Activated CD4-positive, alpha-beta T cell treated with anti-CD3 and anti-CD28 coated beads for 36 hours (primary cell): ENCODE measurements at regions not wholly inside any gene's neighbourhood (a gene's known extent, or its start where the extent isn't known, plus 50 kb on each side); places are given as distances from the start of the nearest gene placed in this dataset.

Experiments used
- ATAC-seq: fragments of 200-7000 bp; cut with Tn5 transposase; one replicate; pipeline ENCODE4 v1.10.0; 2021; ENCODE audit warnings: mild to moderate bottlenecking, moderate library complexity
- CTCF ChIA-PET: fragments of 350-600 bp; sonication (Branson Sonifier 250); formaldehyde crosslinking; loops from one replicate; lab custom pipeline; 2021; ENCODE audit warnings: antibody characterized with exemption; lab: Charles Lee
- POLR2A ChIA-PET: fragments of 350-600 bp; sonication (Branson Sonifier 250); formaldehyde crosslinking; loops from one replicate; lab custom pipeline; 2021; ENCODE audit warnings: antibody characterized with exemption, inconsistent platforms; lab: Charles Lee
- DNase-seq: peaks from one replicate; pipeline ENCODE4 v3.0.0-alpha.2; 2020
- H3K27ac Mint-ChIP-seq: one replicate; pipeline ENCODE4 v1.8.0; 2021; ENCODE audit warnings: mixed read lengths
- H3K27me3 Mint-ChIP-seq: one replicate; pipeline ENCODE4 v1.8.0; 2021; ENCODE audit warnings: mixed read lengths
- H3K36me3 Mint-ChIP-seq: one replicate; pipeline ENCODE4 v1.8.0; 2021; ENCODE audit warnings: low read depth, mixed read lengths
- H3K4me1 Mint-ChIP-seq: one replicate; pipeline ENCODE4 v1.8.0; 2021; ENCODE audit warnings: mixed read lengths
- H3K4me3 Mint-ChIP-seq: one replicate; pipeline ENCODE4 v1.8.0; 2021; ENCODE audit warnings: mild to moderate bottlenecking, moderate library complexity, mixed read lengths
- H3K9me3 Mint-ChIP-seq: one replicate; pipeline ENCODE4 v1.8.0; 2021; ENCODE audit warnings: low read depth, mixed read lengths
- intact Hi-C, 2 experiments: fragments of 100-400 bp; cut with DNase I in 1 of 2; cut with micrococcal nuclease in 1 of 2; formaldehyde crosslinking; loops; one replicate each; pipeline versions ENCODE4 v1.14.2 to v1.15.1; 2022 to 2024; cut with DNase I, micrococcal nuclease

- H3K4me3 Mint-ChIP-seq: no peak overlapping the region
- H3K9me3 Mint-ChIP-seq: no peaks in the 10 kb centered on the region
- H3K27ac Mint-ChIP-seq: no peak overlapping the region
- H3K4me1 Mint-ChIP-seq: no peaks in the 10 kb centered on the region
- H3K27me3 Mint-ChIP-seq: peaks cover 18% of the 10 kb centered on the region
- no peaks in the 10 kb centered on the region for H3K36me3 Mint-ChIP-seq
- intact Hi-C loops: no loop called here
- ChIA-PET CTCF (no interaction called here), POLR2A (no interaction called here)
- no peak for DNase-seq
- ATAC-seq: no peak
These were observed 120.1 kb upstream of the CDH4 start for GRCh38 chr20:61131944-61132343.

DNA sequence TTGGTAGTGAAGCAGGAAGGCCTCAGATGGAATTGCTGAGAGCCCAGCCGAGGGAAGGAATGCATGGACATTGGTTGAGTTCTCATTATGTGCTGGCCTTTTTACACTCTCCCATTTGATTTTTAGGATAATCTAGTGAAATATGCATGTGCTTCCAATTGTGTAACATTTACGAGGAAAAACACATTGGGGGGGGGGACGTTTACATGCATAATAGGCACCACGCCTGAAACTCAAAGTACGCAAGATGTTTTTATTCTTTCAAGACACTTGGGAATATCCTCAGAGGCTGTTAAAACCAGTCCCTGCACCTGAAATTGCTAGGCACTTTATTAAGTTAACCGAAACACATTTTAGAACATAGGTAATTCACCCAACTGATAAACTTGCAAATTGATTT is 118.5 kb upstream of the CDH4 start:
- DNase-seq: no peak
- POLR2A ChIA-PET: no interaction called here
- no peaks in the 10 kb centered on the region for H3K4me1 Mint-ChIP-seq
- H3K27ac Mint-ChIP-seq: no peak overlapping the region
- H3K27me3 Mint-ChIP-seq: peaks cover 19% of the 10 kb centered on the region
- intact Hi-C loops: no loop called here
- no peaks in the 10 kb centered on the region for H3K9me3 Mint-ChIP-seq
- H3K4me3 Mint-ChIP-seq: no peak overlapping the region
- CTCF ChIA-PET: no interaction called here
- H3K36me3 Mint-ChIP-seq: no peaks in the 10 kb centered on the region
- no peak for ATAC-seq

DNA sequence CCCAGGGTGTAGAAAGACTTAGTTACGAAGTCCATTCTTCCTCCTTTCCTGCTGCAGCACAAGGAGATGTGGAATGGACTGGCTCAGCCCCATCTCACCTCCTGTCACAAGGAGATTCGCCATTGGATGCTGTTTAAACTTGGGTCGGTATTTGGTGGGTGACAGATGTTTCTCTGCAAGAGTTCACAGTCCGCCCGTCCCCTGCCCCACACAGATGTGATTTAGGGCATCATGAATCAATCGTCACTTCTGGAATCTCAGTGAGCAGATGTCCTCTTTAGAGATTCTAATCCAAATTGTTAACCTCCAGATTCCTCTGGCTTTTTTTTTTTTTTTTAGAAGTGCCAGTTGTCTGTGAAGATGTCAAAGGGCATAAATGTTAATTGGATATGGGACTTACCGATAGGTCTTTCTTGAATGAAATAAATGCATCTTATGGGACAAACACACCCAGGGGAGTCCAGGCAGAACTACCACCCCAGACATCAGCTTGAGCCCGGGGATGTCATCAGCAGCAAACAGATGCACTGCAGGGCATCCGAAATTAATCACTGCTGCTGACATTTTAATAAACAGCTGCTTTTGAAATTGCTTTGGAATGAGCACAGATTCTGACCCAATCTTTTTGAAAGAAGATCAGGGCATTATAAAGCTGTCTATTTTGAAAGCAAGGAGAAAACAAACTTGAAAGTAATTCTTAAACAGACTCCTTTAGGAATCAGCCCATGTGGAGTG is 117.6 kb upstream of the CDH4 start:
- ChIA-PET POLR2A (no interaction called here), CTCF (interaction anchor here (0.9 kb wide), 1 partner anchor 94 kb away, joined by 4 read pairs; no protein-coding TSS in a partner anchor)
- Mint-ChIP-seq H3K36me3 (no peaks in the 10 kb centered on the region), H3K27me3 (peaks cover 15% of the 10 kb centered on the region), H3K27ac (no peak overlapping the region), H3K4me1 (no peaks in the 10 kb centered on the region), H3K4me3 (no peak overlapping the region), H3K9me3 (no peaks in the 10 kb centered on the region)
- ATAC-seq: no peak
- DNase-seq: no peak
- intact Hi-C loops: no loop called here

- H3K36me3 Mint-ChIP-seq: no peaks in the 10 kb centered on the region
- no peak overlapping the region for H3K27ac Mint-ChIP-seq
- intact Hi-C loops: no loop called here
- H3K4me1 Mint-ChIP-seq: no peaks in the 10 kb centered on the region
- H3K4me3 Mint-ChIP-seq: no peak overlapping the region
- ATAC-seq: no peak
- DNase-seq: no peak
- peaks cover 11% of the 10 kb centered on the region for H3K27me3 Mint-ChIP-seq
- H3K9me3 Mint-ChIP-seq: no peaks in the 10 kb centered on the region
- CTCF ChIA-PET: interaction anchor here (0.6 to 1.2 kb wide), 3 partner anchors 93 to 127 kb away, joined by 3 to 4 read pairs (median 3); no protein-coding TSS in a partner anchor
- POLR2A ChIA-PET: no interaction called here
These were observed 116.8 kb upstream of the CDH4 start for GRCh38 chr20:61135266-61135665.

- Mint-ChIP-seq H3K27me3 (peaks cover 11% of the 10 kb centered on the region), H3K36me3 (no peaks in the 10 kb centered on the region), H3K4me1 (no peaks in the 10 kb centered on the region), H3K4me3 (no peak overlapping the region), H3K27ac (no peak overlapping the region), H3K9me3 (no peaks in the 10 kb centered on the region)
- CTCF ChIA-PET: interaction anchor here (1.0 to 1.2 kb wide), 2 partner anchors 11 to 93 kb away, joined by 3 to 4 read pairs; no protein-coding TSS in a partner anchor
- ATAC-seq (no peak), DNase-seq (no peak)
- POLR2A ChIA-PET: no interaction called here
- intact Hi-C loops: no loop called here
These were observed 116.1 kb upstream of the CDH4 start for GRCh38 chr20:61135968-61136367.

GRCh38 chr20:61138566-61138965 is 113.5 kb upstream of the CDH4 start:
- DNase-seq (no peak), ATAC-seq (no peak)
- intact Hi-C loops: no loop called here
- CTCF ChIA-PET: no interaction called here
- peaks cover 7% of the 10 kb centered on the region for H3K27me3 Mint-ChIP-seq
- POLR2A ChIA-PET: no interaction called here
- H3K4me1 Mint-ChIP-seq: no peaks in the 10 kb centered on the region
- no peaks in the 10 kb centered on the region for H3K9me3 Mint-ChIP-seq
- H3K27ac Mint-ChIP-seq: no peak overlapping the region
- no peak overlapping the region for H3K4me3 Mint-ChIP-seq
- H3K36me3 Mint-ChIP-seq: no peaks in the 10 kb centered on the region

DNA sequence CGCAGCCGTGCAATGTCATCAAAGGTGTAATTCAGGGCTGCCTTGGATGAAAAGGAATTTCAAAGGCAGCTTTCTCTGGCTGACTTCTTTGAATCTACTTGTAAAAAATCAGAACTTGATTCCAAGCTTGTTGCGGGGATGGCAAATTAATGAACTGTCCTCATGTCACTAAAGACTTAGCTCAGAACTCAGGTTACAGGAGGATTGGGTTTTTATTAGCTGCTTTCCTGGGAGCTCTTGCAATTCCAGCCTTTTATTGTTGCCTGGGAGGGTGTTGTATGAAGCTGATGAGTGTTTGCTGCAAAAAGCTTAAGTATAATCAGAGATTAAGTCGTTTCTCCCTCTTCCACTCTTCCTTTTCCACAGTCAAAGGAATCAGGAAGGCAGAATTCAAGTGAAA is 113.0 kb upstream of the CDH4 start:
- POLR2A ChIA-PET: no interaction called here
- intact Hi-C loops: no loop called here
- no peaks in the 10 kb centered on the region for H3K9me3 Mint-ChIP-seq
- no peak for ATAC-seq
- H3K36me3 Mint-ChIP-seq: no peaks in the 10 kb centered on the region
- no peaks in the 10 kb centered on the region for H3K4me1 Mint-ChIP-seq
- no peak overlapping the region for H3K4me3 Mint-ChIP-seq
- DNase-seq: no peak
- CTCF ChIA-PET: no interaction called here
- peaks cover 7% of the 10 kb centered on the region for H3K27me3 Mint-ChIP-seq
- no peak overlapping the region for H3K27ac Mint-ChIP-seq

DNA sequence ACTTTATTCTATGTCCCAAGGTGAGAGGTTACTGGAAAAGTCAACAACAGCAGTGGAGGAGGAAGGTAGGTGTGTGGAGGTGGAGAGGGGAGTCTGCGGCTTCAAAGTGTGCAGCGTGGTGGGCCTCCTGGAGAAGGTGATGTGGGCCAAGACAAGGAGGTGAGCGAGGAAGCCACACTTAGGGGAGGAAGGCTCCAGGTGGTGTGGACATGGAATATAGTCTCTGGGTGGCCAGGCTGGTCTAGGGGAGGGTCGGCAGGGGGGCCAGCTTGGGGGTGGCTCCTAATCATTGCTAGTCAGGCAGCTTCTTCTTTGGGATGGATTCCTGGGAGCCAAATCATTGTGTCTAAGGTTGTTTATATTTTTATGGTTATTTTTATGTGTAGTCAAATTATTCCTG is 111.5 kb upstream of the CDH4 start:
- Mint-ChIP-seq H3K9me3 (no peaks in the 10 kb centered on the region), H3K36me3 (no peaks in the 10 kb centered on the region), H3K27ac (no peak overlapping the region), H3K27me3 (peaks cover 7% of the 10 kb centered on the region), H3K4me1 (no peaks in the 10 kb centered on the region), H3K4me3 (no peak overlapping the region)
- POLR2A ChIA-PET: no interaction called here
- intact Hi-C loops: no loop called here
- CTCF ChIA-PET: no interaction called here
- ATAC-seq: no peak
- DNase-seq: no peak

DNA sequence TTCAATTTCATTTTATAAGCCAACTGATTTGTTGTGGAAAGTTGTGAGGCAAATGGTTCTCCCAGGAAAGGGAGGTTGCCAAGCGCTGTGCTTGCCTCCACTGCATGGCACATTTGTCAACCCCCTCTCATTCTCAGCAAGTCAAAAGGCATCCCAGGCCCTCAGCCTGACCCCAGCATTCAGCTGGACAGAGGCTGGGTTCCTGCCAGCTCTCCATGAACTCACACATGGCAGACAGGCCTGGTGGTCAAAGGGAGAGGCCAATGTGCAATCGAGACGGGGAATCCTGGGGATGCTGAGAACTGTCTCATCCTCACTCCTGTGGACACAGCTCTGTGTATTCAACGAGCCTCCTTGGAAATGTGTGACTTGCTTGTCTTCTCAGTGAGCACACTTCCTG is 106.0 kb upstream of the CDH4 start:
- Mint-ChIP-seq H3K36me3 (no peaks in the 10 kb centered on the region), H3K27me3 (peaks cover 5% of the 10 kb centered on the region), H3K27ac (no peak overlapping the region), H3K4me3 (no peak overlapping the region), H3K4me1 (no peaks in the 10 kb centered on the region), H3K9me3 (no peaks in the 10 kb centered on the region)
- ATAC-seq (no peak), DNase-seq (no peak)
- CTCF ChIA-PET: interaction anchor here (1.3 to 1.9 kb wide), 2 partner anchors 10 to 11 kb away, joined by 4 read pairs; no protein-coding TSS in a partner anchor
- POLR2A ChIA-PET: no interaction called here
- intact Hi-C loops: no loop called here

DNA sequence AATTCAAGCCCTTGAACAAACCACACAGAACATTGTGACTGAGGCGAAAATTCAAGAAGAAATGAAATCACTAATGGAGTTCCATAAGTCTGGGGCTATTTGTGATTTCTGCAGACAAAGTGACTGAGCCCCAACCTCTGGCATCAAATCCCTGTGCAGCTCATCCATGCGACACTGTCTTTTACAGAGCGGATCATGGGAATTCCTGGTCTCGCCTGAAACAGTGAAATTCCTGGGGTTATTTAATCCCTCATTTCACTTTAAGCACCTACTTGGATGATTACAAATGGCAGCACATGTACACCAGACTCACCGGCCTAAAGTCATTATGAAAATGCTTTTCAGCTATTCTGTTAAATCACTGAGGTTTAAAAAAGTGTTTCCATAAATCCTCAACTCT is 102.4 kb upstream of the CDH4 start:
- H3K9me3 Mint-ChIP-seq: no peaks in the 10 kb centered on the region
- no peak for ATAC-seq
- peaks cover 3% of the 10 kb centered on the region for H3K27me3 Mint-ChIP-seq
- H3K4me1 Mint-ChIP-seq: no peaks in the 10 kb centered on the region
- intact Hi-C loops: no loop called here
- ChIA-PET POLR2A (no interaction called here), CTCF (interaction anchor here (0.7 kb wide), 1 partner anchor 38 kb away, joined by 3 read pairs; no protein-coding TSS in a partner anchor)
- no peak for DNase-seq
- H3K36me3 Mint-ChIP-seq: no peaks in the 10 kb centered on the region
- H3K4me3 Mint-ChIP-seq: no peak overlapping the region
- H3K27ac Mint-ChIP-seq: no peak overlapping the region

GRCh38 chr20:61157301-61157700 is 94.8 kb upstream of the CDH4 start:
- no peak overlapping the region for H3K4me3 Mint-ChIP-seq
- peaks cover 14% of the 10 kb centered on the region for H3K27me3 Mint-ChIP-seq
- H3K9me3 Mint-ChIP-seq: peaks cover 4% of the 10 kb centered on the region
- H3K36me3 Mint-ChIP-seq: no peaks in the 10 kb centered on the region
- ATAC-seq (no peak), DNase-seq (no peak)
- no peaks in the 10 kb centered on the region for H3K4me1 Mint-ChIP-seq
- H3K27ac Mint-ChIP-seq: no peak overlapping the region
- POLR2A ChIA-PET: no interaction called here
- CTCF ChIA-PET: interaction anchor here (1.0 kb wide), 1 partner anchor 11 kb away, joined by 4 read pairs; no protein-coding TSS in a partner anchor
- intact Hi-C loops: no loop called here

DNA sequence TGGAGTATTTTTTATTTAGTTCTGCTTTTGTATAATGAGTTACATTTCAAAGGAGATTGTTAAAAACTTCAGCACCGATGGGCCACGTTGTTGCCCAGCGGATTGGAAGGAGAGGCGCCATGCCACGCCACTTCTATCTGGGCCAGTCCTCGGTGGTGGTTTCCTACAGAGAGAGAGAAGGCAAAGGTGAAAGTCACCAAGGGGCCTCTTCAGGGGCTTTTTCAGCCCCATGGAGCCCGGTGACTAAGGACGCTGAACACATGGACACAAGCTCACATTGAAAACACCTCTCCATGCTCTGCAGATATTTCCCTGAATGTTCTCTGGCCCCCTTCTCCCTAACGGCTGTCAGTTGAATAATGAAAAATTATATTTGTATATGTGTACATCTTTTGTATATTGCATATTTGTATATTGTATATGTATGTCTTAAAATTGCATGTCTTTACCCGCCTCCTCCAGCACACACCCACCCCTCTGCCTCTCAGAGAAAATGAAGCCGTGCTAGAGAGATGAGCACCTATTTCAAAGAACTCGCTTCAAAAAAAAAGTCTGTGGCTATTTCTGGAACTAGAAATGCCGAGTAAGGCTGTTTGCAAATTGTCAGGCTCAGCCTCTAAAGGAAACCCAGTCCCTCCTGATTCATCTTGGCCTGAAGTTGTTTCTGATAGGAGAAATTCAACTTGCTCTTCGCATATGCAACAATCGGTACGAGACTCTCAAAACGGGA is 91.9 kb upstream of the CDH4 start:
- H3K4me3 Mint-ChIP-seq: no peak overlapping the region
- H3K27me3 Mint-ChIP-seq: peaks cover 13% of the 10 kb centered on the region
- ATAC-seq: no peak
- CTCF ChIA-PET: interaction anchor here (1.2 kb wide), 1 partner anchor 18 kb away, joined by 3 read pairs; no protein-coding TSS in a partner anchor
- POLR2A ChIA-PET: no interaction called here
- DNase-seq: no peak
- no peaks in the 10 kb centered on the region for H3K4me1 Mint-ChIP-seq
- H3K36me3 Mint-ChIP-seq: no peaks in the 10 kb centered on the region
- H3K9me3 Mint-ChIP-seq: peaks cover 4% of the 10 kb centered on the region
- intact Hi-C loops: no loop called here
- no peak overlapping the region for H3K27ac Mint-ChIP-seq
